GM23338 (cell line): ENCODE measurements at regions not wholly inside any gene's neighbourhood (a gene's known extent, or its start where the extent isn't known, plus 50 kb on each side); places are given as distances from the start of the nearest gene placed in this dataset.

Experiments
- ATAC-seq: fragments of 200-7000 bp; cut with Tn5 transposase; 3 replicates; pipeline ENCODE4 v1.9.1; 2020
- DNase-seq: peaks from one replicate; pipeline ENCODE4 v3.0.0-alpha.2; 2015; ENCODE audit warnings: low spot score
- H2AFZ ChIP-seq: fragments of 200-600 bp; sonication (generic); 2 replicates; pipeline ENCODE4 v1.8.0; 2016; ENCODE audit warnings: antibody characterized with exemption, mild to moderate bottlenecking, moderate library complexity
- H3F3A ChIP-seq: fragments of 200-600 bp; sonication (generic); replicated peaks from 2 replicates; pipeline ENCODE4 v1.8.0; 2017; ENCODE audit warnings: antibody characterized with exemption, mixed run types, low read depth
- H3K27ac ChIP-seq: fragments of 200-600 bp; sonication (generic); 2 replicates; pipeline ENCODE4 v1.6.1; 2016; ENCODE audit warnings: low read depth
- H3K27me3 ChIP-seq: fragments of 200-600 bp; sonication (generic); 2 replicates; pipeline ENCODE4 v1.8.0; 2016; ENCODE audit warnings: mild to moderate bottlenecking, mixed run types, moderate library complexity; ENCODE audit not compliant: insufficient read depth
- H3K36me3 ChIP-seq: fragments of 200-600 bp; sonication (generic); 2 replicates; pipeline ENCODE4 v1.8.0; 2016; ENCODE audit warnings: mild to moderate bottlenecking; ENCODE audit not compliant: insufficient read depth
- H3K4me1 ChIP-seq: fragments of 200-600 bp; sonication (generic); 2 replicates; pipeline ENCODE4 v1.8.0; 2016; ENCODE audit warnings: mild to moderate bottlenecking, moderate library complexity; ENCODE audit not compliant: insufficient read depth
- H3K4me2 ChIP-seq: fragments of 200-600 bp; sonication (generic); 2 replicates; pipeline ENCODE4 v1.7.1; 2017; ENCODE audit warnings: mixed run types
- H3K4me3 ChIP-seq: fragments of 200-600 bp; sonication (generic); 2 replicates; pipeline ENCODE4 v1.6.1; 2016; ENCODE audit warnings: mixed run types
- H3K79me2 ChIP-seq: fragments of 200-600 bp; sonication (generic); replicated peaks from 2 replicates; pipeline ENCODE4 v1.8.0; 2017; ENCODE audit warnings: mild to moderate bottlenecking; ENCODE audit not compliant: insufficient read depth
- H3K9me2 ChIP-seq: fragments of 200-600 bp; sonication (generic); 2 replicates; pipeline ENCODE4 v1.8.0; 2017; ENCODE audit not compliant: insufficient read depth
- H4K20me1 ChIP-seq: fragments of 200-600 bp; sonication (generic); replicated peaks from 2 replicates; pipeline ENCODE4 v1.8.0; 2017; ENCODE audit warnings: mild to moderate bottlenecking; ENCODE audit not compliant: insufficient read depth
- H3K27ac Mint-ChIP-seq: 2 replicates; pipeline ENCODE4 v1.8.0; 2020; ENCODE audit warnings: inconsistent platforms, mild to moderate bottlenecking, moderate library complexity, mixed read lengths
- H3K27me3 Mint-ChIP-seq: 3 replicates; pipeline ENCODE4 v1.8.0; 2022; ENCODE audit warnings: low read depth, mild to moderate bottlenecking, moderate library complexity, mixed read lengths, inconsistent platforms; ENCODE audit not compliant: insufficient read depth, poor library complexity
- H3K36me3 Mint-ChIP-seq: 3 replicates; pipeline ENCODE4 v1.8.0; 2021; ENCODE audit warnings: low read depth, mild to moderate bottlenecking, inconsistent platforms, moderate library complexity, mixed read lengths
- H3K4me1 Mint-ChIP-seq: 3 replicates; pipeline ENCODE4 v1.8.0; 2020; ENCODE audit warnings: mild to moderate bottlenecking, inconsistent platforms, mixed read lengths
- H3K4me3 Mint-ChIP-seq: 3 replicates; pipeline ENCODE4 v1.8.0; 2021; ENCODE audit warnings: moderate library complexity, mild to moderate bottlenecking, inconsistent platforms, mixed read lengths
- H3K9me3 Mint-ChIP-seq: 3 replicates; pipeline ENCODE4 v1.8.0; 2020; ENCODE audit warnings: moderate library complexity, mild to moderate bottlenecking, inconsistent platforms, mixed read lengths
- CREB1 ChIP-seq: fragments of 250-450 bp; sonication (Bioruptor Pico); IDR thresholded peaks from 2 replicates; pipeline ENCODE4 v1.5.0; 2020; ENCODE audit warnings: low read depth, mild to moderate bottlenecking, moderate library complexity
- ETS1 ChIP-seq: IDR thresholded peaks from 2 replicates; pipeline ENCODE4 v1.6.1; 2016; ENCODE audit warnings: antibody characterized with exemption
- EZH2 ChIP-seq: fragments of 200-600 bp; sonication (generic); IDR thresholded peaks from one replicate; pipeline ENCODE4 v1.8.0; 2017; ENCODE audit warnings: antibody characterized with exemption, mild to moderate bottlenecking, low read depth; ENCODE audit not compliant: unreplicated experiment
- EZH2phosphoT487 ChIP-seq: fragments of 200-600 bp; sonication (generic); IDR thresholded peaks from one replicate; pipeline ENCODE4 v1.8.1; 2018; ENCODE audit warnings: antibody characterized with exemption; ENCODE audit not compliant: unreplicated experiment
- JUNB ChIP-seq: IDR thresholded peaks from one replicate; pipeline ENCODE4 v1.6.1; 2016; ENCODE audit warnings: antibody characterized with exemption; ENCODE audit not compliant: unreplicated experiment
- NANOG ChIP-seq: IDR thresholded peaks from 2 replicates; pipeline ENCODE4 v1.6.1; 2016; ENCODE audit warnings: antibody characterized with exemption, borderline replicate concordance
- POLR2AphosphoS5 ChIP-seq: IDR thresholded peaks from 2 replicates; pipeline ENCODE4 v1.6.1; 2016; ENCODE audit warnings: antibody characterized with exemption, low read depth
- REST ChIP-seq: IDR thresholded peaks from one replicate; pipeline ENCODE4 v1.6.1; 2018; ENCODE audit warnings: antibody characterized with exemption; ENCODE audit not compliant: unreplicated experiment
- ZNF114 ChIP-seq: fragments of 250-450 bp; sonication (Bioruptor Pico); IDR thresholded peaks from 2 replicates; pipeline ENCODE4 v1.5.0; 2020; ENCODE audit warnings: mild to moderate bottlenecking, moderate library complexity
- ZNF331 ChIP-seq: fragments of 250-450 bp; sonication (Bioruptor Pico); IDR thresholded peaks from 2 replicates; pipeline ENCODE4 v1.5.0; 2020; ENCODE audit warnings: low read depth, mild to moderate bottlenecking, moderate library complexity
- TF ChIP-seq, protein P1 (sequence below): fragments of 250-450 bp; sonication (Bioruptor Pico); IDR thresholded peaks from 2 replicates; pipeline ENCODE4 v1.5.0; 2020; ENCODE audit warnings: mild to moderate bottlenecking, moderate library complexity

DNA sequence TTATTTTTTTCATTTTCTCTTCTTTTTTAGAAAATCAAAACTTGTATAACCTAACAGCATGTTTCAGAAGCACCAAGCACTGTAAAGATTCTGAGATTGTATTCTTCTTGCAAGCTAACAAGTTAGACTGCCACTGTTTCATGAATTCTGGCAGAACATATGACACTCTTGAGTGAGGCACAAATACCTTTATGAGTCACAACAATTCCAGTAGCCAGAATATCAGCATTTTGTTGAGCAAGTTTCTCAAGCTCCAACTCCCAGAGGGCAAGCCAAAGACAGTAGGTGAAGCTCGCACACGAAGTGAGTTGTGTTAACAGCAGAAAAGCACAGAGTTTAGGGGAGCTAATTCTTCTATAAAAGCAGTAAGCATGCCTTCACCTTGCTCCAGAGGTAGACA lies 268.8 kb upstream of the NCAM2 start:
- no peaks in the 10 kb centered on the region for H3K36me3 Mint-ChIP-seq
- H3K4me2 ChIP-seq = no peak overlapping the region
- no peaks in the 10 kb centered on the region for H4K20me1 ChIP-seq
- H3K4me1 ChIP-seq = no peaks in the 10 kb centered on the region
- no peaks in the 10 kb centered on the region for H3K27me3 ChIP-seq
- DNase-seq = no peak
- H3F3A ChIP-seq = no peaks in the 10 kb centered on the region
- no peak overlapping the region for H3K4me3 Mint-ChIP-seq
- no peak overlapping the region for H3K4me3 ChIP-seq
- H3K79me2 ChIP-seq = no peaks in the 10 kb centered on the region
- H3K4me1 Mint-ChIP-seq = 0 out of 3 replicates have a peak, but pooled peaks cover 3% of the 10 kb centered on the region
- no peaks in the 10 kb centered on the region for H3K27me3 Mint-ChIP-seq
- H3K27ac Mint-ChIP-seq = no peak overlapping the region
- no peak for TF ChIP-seq JUNB
- TF ChIP-seq ZNF114 = no peak
- TF ChIP-seq EZH2phosphoT487 = no peak
- TF ChIP-seq POLR2AphosphoS5 = no peak
- no peak for TF ChIP-seq ETS1
- TF ChIP-seq NANOG = no peak
- no peak overlapping the region for H2AFZ ChIP-seq
- H3K27ac ChIP-seq = no peak overlapping the region
- H3K9me2 ChIP-seq = peaks cover 4% of the 10 kb centered on the region; the same call in 1 of the 2 replicates
- no peaks in the 10 kb centered on the region for H3K36me3 ChIP-seq
- no peak for ATAC-seq
- no peaks in the 10 kb centered on the region for H3K9me3 Mint-ChIP-seq

DNA sequence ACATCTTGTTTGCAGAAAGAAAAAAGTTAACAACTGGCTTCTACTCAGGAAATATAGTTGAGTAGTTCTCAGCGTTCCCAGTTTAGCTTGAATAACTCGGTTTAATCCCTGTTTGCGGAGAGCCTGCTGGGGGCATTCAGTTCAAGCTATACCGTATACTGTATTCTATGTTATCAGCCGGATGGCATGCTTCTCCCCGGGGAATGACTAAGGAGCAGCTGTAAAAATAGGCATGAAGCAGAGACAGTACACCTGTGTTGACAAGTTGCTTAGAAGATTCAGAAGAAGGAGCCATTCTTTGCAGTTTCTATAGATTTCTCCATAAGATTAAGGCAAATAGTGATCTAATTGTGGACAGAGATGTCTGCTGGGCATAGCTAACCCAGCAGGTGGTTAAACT lies 267.8 kb upstream of the NCAM2 start:
- Histone ChIP-seq H3K27ac (no peak overlapping the region), H2AFZ (no peak overlapping the region), H3K4me1 (0 out of 2 replicates have a peak, but pooled peaks cover 1% of the 10 kb centered on the region), H3K4me3 (no peak overlapping the region), H3K27me3 (no peaks in the 10 kb centered on the region), H3K79me2 (no peaks in the 10 kb centered on the region), H3K4me2 (no peak overlapping the region), H3F3A (no peaks in the 10 kb centered on the region), H3K36me3 (no peaks in the 10 kb centered on the region), H3K9me2 (peaks cover 4% of the 10 kb centered on the region; the same call in 1 of the 2 replicates), H4K20me1 (no peaks in the 10 kb centered on the region)
- no peak for ATAC-seq
- Mint-ChIP-seq H3K27me3 (no peaks in the 10 kb centered on the region), H3K4me1 (peaks cover 8% of the 10 kb centered on the region; the same call in 2 of the 3 replicates), H3K36me3 (no peaks in the 10 kb centered on the region), H3K4me3 (no peak overlapping the region), H3K27ac (no peak overlapping the region), H3K9me3 (no peaks in the 10 kb centered on the region)
- DNase-seq = no peak
- TF ChIP-seq JUNB = no peak
- TF ChIP-seq ZNF331 (CRISPR knock-in tag) = no peak
- TF ChIP-seq, protein P1, sequence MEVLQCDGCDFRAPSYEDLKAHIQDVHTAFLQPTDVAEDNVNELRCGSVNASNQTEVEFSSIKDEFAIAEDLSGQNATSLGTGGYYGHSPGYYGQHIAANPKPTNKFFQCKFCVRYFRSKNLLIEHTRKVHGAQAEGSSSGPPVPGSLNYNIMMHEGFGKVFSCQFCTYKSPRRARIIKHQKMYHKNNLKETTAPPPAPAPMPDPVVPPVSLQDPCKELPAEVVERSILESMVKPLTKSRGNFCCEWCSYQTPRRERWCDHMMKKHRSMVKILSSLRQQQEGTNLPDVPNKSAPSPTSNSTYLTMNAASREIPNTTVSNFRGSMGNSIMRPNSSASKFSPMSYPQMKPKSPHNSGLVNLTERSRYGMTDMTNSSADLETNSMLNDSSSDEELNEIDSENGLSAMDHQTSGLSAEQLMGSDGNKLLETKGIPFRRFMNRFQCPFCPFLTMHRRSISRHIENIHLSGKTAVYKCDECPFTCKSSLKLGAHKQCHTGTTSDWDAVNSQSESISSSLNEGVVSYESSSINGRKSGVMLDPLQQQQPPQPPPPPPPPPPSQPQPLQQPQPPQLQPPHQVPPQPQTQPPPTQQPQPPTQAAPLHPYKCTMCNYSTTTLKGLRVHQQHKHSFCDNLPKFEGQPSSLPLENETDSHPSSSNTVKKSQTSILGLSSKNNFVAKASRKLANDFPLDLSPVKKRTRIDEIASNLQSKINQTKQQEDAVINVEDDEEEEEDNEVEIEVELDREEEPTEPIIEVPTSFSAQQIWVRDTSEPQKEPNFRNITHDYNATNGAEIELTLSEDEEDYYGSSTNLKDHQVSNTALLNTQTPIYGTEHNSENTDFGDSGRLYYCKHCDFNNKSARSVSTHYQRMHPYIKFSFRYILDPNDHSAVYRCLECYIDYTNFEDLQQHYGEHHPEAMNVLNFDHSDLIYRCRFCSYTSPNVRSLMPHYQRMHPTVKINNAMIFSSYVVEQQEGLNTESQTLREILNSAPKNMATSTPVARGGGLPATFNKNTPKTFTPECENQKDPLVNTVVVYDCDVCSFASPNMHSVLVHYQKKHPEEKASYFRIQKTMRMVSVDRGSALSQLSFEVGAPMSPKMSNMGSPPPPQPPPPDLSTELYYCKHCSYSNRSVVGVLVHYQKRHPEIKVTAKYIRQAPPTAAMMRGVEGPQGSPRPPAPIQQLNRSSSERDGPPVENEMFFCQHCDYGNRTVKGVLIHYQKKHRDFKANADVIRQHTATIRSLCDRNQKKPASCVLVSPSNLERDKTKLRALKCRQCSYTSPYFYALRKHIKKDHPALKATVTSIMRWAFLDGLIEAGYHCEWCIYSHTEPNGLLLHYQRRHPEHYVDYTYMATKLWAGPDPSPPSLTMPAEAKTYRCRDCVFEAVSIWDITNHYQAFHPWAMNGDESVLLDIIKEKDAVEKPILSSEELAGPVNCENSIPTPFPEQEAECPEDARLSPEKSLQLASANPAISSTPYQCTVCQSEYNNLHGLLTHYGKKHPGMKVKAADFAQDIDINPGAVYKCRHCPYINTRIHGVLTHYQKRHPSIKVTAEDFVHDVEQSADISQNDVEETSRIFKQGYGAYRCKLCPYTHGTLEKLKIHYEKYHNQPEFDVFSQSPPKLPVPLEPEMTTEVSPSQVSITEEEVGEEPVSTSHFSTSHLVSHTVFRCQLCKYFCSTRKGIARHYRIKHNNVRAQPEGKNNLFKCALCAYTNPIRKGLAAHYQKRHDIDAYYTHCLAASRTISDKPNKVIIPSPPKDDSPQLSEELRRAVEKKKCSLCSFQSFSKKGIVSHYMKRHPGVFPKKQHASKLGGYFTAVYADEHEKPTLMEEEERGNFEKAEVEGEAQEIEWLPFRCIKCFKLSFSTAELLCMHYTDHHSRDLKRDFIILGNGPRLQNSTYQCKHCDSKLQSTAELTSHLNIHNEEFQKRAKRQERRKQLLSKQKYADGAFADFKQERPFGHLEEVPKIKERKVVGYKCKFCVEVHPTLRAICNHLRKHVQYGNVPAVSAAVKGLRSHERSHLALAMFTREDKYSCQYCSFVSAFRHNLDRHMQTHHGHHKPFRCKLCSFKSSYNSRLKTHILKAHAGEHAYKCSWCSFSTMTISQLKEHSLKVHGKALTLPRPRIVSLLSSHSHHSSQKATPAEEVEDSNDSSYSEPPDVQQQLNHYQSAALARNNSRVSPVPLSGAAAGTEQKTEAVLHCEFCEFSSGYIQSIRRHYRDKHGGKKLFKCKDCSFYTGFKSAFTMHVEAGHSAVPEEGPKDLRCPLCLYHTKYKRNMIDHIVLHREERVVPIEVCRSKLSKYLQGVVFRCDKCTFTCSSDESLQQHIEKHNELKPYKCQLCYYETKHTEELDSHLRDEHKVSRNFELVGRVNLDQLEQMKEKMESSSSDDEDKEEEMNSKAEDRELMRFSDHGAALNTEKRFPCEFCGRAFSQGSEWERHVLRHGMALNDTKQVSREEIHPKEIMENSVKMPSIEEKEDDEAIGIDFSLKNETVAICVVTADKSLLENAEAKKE (CRISPR knock-in tag) = no peak
- no peak for TF ChIP-seq CREB1 (CRISPR knock-in tag)
- no peak for TF ChIP-seq EZH2
- no peak for TF ChIP-seq ZNF114
- TF ChIP-seq POLR2AphosphoS5 = no peak
- TF ChIP-seq REST = no peak
- no peak for TF ChIP-seq EZH2phosphoT487
